GM18868 (cell line): ENCODE measurements at regions not wholly inside any gene's neighbourhood (a gene's known extent, or its start where the extent isn't known, plus 50 kb on each side); places are given as distances from the start of the nearest gene placed in this dataset.
A peak's percentile ranks its signal among the peaks of the same experiment; 100 is the strongest.
"Not testable (repeated sequence)": the region's sequence is repeated elsewhere in the genome, so short reads cannot be mapped to it uniquely, and the experiment has no call there.

Experiments
- ATAC-seq: cut with Tn5 transposase; IDR thresholded peaks from one replicate; pipeline ENCODE4 v1.9.1; 2021; ENCODE audit warnings: mild to moderate bottlenecking, moderate library complexity; ENCODE audit not compliant: unreplicated experiment

DNA sequence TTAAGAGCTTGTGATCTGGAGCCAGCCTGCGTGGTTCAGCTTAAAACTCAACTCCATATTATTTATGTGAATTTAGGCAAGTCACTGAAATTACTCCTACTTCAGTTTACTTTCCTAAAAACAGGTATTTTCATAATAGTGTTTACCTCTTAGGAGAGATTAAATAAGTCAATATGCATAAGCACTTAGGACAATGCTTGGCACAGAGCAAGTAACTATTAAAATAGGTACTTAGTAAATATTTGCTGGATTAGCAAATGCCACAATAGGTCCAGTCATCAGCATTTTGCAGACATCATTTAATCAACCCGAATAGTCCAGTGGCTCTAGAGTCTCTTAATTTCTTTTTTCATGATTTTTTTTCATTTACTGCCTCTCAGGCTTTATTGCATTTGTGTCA is 78.6 kb upstream of the PTPRK start:
- ATAC-seq = no peak

- peak; percentile 38 for ATAC-seq
Measured at GRCh38 chr6:128598571-128598970, 78.2 kb upstream of the PTPRK start.

GRCh38 chr6:128597956-128598355 is 77.6 kb upstream of the PTPRK start:
- ATAC-seq = no peak

- no peak for ATAC-seq
Measured at GRCh38 chr6:128597004-128597403, 76.6 kb upstream of the PTPRK start.

DNA sequence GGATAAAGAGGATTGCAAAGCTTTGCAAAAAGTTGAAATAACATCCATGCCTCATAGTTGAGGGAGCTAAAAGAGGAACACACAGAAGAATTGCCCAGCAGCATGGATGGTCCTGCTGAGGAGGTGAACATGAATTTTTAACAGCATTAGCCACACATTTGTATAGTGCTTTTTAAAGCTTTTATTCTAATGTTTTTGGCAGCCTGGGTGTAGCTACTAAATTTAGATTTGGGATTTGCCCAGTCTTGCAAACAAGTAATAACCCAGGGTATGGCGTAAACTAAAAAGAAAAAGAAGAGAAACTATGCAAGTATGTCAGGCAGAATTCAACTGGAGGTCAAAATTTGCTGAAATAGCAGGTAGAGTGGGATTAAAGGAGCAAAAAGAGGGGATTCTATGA is 75.1 kb upstream of the PTPRK start:
- ATAC-seq = no peak

DNA sequence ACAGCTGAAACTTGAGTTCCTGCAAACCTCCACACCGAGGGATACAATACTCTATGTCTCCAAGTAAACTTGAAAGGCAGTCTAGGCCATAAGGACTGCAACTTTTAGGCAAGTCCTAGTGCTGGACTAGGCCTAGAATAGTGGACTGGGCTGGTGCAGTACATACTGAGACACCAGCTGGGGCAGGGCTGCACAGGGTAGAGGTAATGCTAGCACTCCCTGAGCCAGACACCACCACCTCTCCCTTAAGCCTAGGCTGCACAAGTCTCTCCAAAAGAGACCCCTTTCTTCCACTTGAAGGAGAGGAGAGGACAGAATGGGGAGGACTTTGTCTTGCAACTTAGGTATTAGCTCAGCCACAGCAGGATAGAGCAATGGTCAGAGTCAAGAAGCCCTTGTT is 65.7 kb upstream of the PTPRK start:
- no peak for ATAC-seq

- ATAC-seq = no peak
Measured at GRCh38 chr6:128580224-128581110, 60.1 kb upstream of the PTPRK start.

DNA sequence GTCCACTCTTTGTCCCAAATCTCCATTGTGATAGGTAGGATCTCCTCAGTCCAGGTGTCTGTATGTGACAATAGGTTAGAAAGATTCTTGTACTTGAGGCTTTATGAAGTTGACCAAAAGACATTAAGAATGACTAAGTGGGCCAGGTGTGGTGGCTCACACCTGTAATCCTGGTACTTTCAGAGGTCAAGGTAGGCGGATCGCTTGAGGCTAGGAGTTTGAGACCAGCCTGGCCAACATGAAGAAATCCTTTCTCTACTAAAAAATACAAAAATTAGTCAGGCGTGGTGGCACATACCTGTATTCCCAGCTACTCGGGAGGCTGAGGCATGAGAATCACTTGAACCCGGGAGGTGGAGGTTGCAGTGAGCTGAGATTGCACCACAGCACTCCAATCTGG is 54.9 kb upstream of the PTPRK start:
- not testable (repeated sequence) for ATAC-seq

DNA sequence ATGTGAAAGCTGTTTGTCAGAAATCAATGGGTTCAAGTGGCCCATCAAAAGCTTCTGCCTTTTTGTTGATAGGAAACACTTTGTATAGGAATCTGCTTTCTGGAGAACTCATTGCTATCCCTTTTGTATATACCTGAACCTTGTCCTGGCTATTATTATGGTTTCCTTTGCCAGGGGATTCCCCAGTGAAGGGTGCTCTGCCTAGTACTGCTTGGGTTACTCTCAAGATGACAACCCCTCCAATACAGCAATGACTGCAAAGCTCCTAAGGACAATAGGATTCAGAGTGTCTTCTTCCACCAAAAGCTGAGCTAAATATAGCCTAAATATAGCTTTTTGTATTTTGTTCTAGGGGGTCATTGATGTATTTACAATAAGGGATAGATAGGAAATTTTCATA is 54.0 kb upstream of the PTPRK start:
- ATAC-seq = peak; percentile 82

DNA sequence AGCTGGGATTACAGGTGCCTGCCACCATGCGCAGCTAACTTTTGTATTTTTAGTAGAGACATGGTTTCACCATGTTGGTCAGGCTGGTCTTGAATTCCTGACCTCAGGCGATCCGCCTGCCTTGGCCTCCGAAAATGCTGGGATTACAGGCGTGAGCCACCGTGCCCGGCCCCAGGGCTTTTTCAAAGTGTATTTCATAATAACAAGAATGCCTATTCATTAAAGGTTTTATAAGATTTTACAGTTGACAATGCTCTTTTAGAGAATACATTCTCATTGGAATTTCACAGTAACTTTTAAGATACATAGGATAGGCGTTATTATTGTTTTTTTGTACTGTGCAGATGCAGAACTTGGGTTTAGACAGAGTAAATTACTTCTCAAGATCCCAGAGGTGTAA is 52.6 kb upstream of the PTPRK start:
- no peak for ATAC-seq

DNA sequence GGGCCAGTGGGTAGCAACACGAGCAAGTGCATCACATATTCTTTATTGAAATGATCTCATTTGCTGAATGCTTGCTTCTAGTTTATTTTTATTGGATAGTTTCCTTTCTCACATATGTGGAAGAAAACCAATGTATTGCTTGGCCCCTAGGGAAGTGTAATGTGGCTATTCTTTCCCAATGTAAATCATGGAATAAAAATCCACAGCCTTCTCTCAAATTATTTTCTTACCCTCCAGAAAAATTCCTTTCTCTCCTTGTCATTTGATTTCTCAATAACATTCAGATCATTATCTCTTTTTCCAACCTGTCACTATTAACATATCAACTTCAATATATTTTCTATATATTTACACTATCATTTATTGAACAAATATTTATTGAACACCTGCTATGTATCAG is 51.9 kb upstream of the PTPRK start:
- no peak for ATAC-seq

- no peak for ATAC-seq
Measured at GRCh38 chr6:128570680-128571063, 50.3 kb upstream of the PTPRK start.

- no peak for ATAC-seq
Measured at GRCh38 chr6:128569732-128570679, 49.6 kb upstream of the PTPRK start.
